Middle frontal gyrus (tissue), 1 donor: ENCODE measurements at regions not wholly inside any gene's neighbourhood (a gene's known extent, or its start where the extent isn't known, plus 50 kb on each side); places are given as distances from the start of the nearest gene placed in this dataset.

Experiments used
- DNase-seq: peaks from one replicate; pipeline ENCODE4 v3.0.0-alpha.2; 2015; ENCODE audit warnings: low spot score; ENCODE audit errors: extremely low spot score

GRCh38 chr18:43875511-43875910, 598.2 kb upstream of the SYT4 start:
- no peak for DNase-seq

- DNase-seq: no peak
Measured at GRCh38 chr18:43876286-43876685, 599.0 kb upstream of the SYT4 start.

- no peak for DNase-seq
Measured at GRCh38 chr18:43876748-43877147, 599.5 kb upstream of the SYT4 start.

GRCh38 chr18:43877616-43878321, 600.5 kb upstream of the SYT4 start:
- DNase-seq: no peak

- no peak for DNase-seq
Measured at GRCh38 chr18:43879415-43879814, 602.1 kb upstream of the SYT4 start.

GRCh38 chr18:43882358-43883055, 605.2 kb upstream of the SYT4 start:
- DNase-seq: no peak

GRCh38 chr18:43883886-43884285, 606.6 kb upstream of the SYT4 start:
- no peak for DNase-seq

- no peak for DNase-seq
Measured at GRCh38 chr18:43886341-43886740, 609.1 kb upstream of the SYT4 start.

- DNase-seq: no peak
Measured at GRCh38 chr18:43887491-43887890, 610.2 kb upstream of the SYT4 start.

GRCh38 chr18:43888598-43888997, 611.3 kb upstream of the SYT4 start:
- DNase-seq: no peak

- DNase-seq: no peak
Measured at GRCh38 chr18:43893001-43893637, 615.8 kb upstream of the SYT4 start.

GRCh38 chr18:43904209-43904837, 627.0 kb upstream of the SYT4 start:
- DNase-seq: no peak

GRCh38 chr18:43914018-43914417, 636.7 kb upstream of the SYT4 start:
- DNase-seq: no peak

GRCh38 chr18:43916984-43917383, 639.7 kb upstream of the SYT4 start:
- DNase-seq: no peak

GRCh38 chr18:43917520-43917919, 640.2 kb upstream of the SYT4 start:
- no peak for DNase-seq

- DNase-seq: no peak
Measured at GRCh38 chr18:43919551-43919950, 642.3 kb upstream of the SYT4 start.

GRCh38 chr18:43931439-43931838, 654.1 kb upstream of the SYT4 start:
- no peak for DNase-seq

- DNase-seq: no peak
Measured at GRCh38 chr18:43932140-43932539, 654.9 kb upstream of the SYT4 start.

GRCh38 chr18:43933177-43933576, 655.9 kb upstream of the SYT4 start:
- DNase-seq: no peak

GRCh38 chr18:43934322-43934721, 657.0 kb upstream of the SYT4 start:
- DNase-seq: no peak

GRCh38 chr18:43934781-43935471, 657.6 kb upstream of the SYT4 start:
- no peak for DNase-seq

- DNase-seq: no peak
Measured at GRCh38 chr18:43936176-43936575, 658.9 kb upstream of the SYT4 start.
